ENCODE measurements at regions not wholly inside any gene's neighbourhood (a gene's known extent, or its start where the extent isn't known, plus 50 kb on each side); places are given as distances from the start of the nearest gene placed in this dataset.

DNA sequence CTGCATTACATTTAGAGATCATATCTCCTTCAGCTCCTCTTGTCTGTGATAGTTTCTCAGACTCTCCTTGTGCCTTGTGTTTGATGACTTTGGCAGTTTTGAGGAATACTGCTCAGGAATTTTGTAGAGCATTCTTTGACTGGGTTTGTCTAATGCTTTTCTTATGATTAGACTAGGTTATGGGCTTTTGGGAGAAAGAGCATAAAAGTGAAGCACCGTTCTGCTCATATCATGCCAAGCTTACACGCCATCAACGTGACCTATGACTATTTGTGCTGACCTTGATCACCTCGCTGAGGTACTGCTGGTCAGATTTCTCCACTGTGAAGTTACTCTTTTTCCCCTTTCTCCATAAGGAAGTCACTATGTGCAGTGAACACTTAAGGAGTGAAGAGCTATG, 256.0 kb downstream of the LY86 start:
- TF ChIP-seq, protein P1, sequence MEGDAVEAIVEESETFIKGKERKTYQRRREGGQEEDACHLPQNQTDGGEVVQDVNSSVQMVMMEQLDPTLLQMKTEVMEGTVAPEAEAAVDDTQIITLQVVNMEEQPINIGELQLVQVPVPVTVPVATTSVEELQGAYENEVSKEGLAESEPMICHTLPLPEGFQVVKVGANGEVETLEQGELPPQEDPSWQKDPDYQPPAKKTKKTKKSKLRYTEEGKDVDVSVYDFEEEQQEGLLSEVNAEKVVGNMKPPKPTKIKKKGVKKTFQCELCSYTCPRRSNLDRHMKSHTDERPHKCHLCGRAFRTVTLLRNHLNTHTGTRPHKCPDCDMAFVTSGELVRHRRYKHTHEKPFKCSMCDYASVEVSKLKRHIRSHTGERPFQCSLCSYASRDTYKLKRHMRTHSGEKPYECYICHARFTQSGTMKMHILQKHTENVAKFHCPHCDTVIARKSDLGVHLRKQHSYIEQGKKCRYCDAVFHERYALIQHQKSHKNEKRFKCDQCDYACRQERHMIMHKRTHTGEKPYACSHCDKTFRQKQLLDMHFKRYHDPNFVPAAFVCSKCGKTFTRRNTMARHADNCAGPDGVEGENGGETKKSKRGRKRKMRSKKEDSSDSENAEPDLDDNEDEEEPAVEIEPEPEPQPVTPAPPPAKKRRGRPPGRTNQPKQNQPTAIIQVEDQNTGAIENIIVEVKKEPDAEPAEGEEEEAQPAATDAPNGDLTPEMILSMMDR (IDR thresholded peaks at IDR 0.05): no peak
- ATAC-seq (ENCODE audit: low FRiP score): no peak
- DNase-seq (ENCODE audit: low spot score): no peak

- DNase-seq (ENCODE audit: low spot score) (no peak), ATAC-seq (ENCODE audit: low FRiP score) (no peak)
- TF ChIP-seq, protein P1 (IDR thresholded peaks at IDR 0.05): no peak
These were observed 257.1 kb downstream of the LY86 start for GRCh38 chr6:6845603-6846002.

DNA sequence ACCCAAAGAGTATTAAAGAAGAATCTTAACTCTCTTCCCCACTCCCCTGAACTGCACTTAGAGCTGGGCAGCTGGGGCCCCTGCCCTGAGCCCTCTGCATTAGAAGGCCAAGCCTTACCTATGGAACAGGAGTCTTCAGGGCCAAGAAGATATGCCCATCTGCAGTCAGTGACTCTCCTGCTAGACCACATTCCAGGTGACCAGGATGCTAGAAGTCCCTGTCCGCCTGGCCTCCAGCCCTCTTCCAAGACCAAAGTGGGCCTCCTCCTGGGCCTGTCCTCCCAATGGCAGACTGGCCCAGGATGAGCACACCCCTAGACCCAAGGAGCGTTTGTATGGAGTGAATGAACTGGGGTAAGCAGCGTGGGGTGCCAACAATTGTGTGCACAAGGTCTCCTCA, 259.1 kb downstream of the LY86 start:
- ATAC-seq (ENCODE audit: low FRiP score) (no peak), DNase-seq (ENCODE audit: low spot score) (no peak)
- TF ChIP-seq, protein P1 (IDR thresholded peaks at IDR 0.05): no peak

- TF ChIP-seq, protein P1 (IDR thresholded peaks at IDR 0.05): no peak
- no peak for DNase-seq (ENCODE audit: low spot score)
- peak; percentile 57 for ATAC-seq (ENCODE audit: low FRiP score)
These were observed 256.5 kb upstream of the RREB1 start for GRCh38 chr6:6851059-6851948.

DNA sequence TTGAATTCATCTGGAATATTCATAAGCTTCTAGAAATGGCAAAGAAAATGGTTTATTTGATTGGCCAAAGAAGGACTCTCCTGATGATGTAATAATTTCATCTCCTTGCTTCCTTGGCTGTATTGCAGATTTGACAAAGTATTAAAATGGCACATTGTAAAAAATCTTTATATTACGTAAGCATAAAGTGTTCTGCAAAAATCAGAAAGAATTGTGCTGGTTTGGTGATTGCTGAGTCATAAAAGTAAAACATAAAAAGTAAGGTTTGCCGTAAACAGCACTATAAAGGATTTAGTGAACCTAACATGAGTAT, 255.9 kb upstream of the RREB1 start:
- ATAC-seq (ENCODE audit: low FRiP score): no peak
- TF ChIP-seq, protein P1 (IDR thresholded peaks at IDR 0.05): no peak
- DNase-seq (ENCODE audit: low spot score): no peak

DNA sequence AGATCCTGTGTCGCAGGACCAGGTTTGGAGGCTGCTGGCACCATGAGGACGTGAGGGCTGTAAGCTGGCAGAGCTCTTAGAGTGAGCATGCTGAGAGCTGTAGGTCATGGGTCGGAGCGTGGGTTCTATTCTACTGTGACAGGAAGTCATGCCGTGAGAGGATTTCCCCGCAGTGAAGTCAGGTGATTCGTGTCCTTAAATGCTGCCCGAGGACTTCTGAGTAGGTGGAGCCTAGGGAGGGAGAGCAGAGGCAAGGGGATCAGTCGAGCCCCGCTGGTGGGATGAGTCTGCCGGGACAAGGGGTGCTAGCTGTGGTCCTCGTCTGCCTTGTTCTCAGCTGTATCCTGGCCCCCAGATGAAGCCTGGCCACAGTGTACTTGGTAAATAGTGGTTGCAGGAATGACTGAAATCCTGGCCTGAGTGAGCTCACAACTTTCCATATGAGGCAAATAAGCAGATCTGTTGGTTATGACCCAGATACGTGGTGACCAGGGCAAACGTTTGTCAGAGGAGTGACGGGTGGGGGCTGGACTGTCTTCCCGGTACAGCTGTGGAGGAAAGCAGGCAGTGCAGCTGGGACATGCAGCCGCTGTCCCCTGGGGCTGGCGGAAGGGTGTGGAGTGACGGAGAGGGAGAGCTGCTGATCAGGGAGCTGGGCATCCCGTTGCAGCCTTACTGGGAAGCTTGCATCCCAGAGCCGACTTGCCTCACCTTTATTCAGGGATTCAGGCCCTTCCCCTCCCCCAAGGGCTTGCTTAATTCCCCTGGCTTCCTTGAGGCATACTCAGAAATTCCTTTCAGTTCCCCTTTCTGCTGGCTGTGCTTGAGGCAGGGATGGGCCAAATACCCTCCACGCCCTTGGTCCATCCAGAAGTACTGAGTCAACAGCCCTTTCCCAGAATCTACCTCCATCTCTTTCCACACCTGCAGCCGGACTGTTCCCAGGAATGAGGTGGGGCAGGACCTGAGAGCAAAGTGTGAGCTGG, 250.9 kb upstream of the RREB1 start:
- peak; percentile 86 for ATAC-seq (ENCODE audit: low FRiP score)
- TF ChIP-seq, protein P1 (IDR thresholded peaks at IDR 0.05): no peak
- peak; percentile 46 for DNase-seq (ENCODE audit: low spot score)
